AG04450 (cell line): ENCODE measurements at regions not wholly inside any gene's neighbourhood (a gene's known extent, or its start where the extent isn't known, plus 50 kb on each side); places are given as distances from the start of the nearest gene placed in this dataset.
"Not testable (repeated sequence)": the region's sequence is repeated elsewhere in the genome, so short reads cannot be mapped to it uniquely, and the experiment has no call there.

ENCODE experiments used
- CTCF ChIA-PET: fragments of 300-600, 350-600 bp; formaldehyde crosslinking; extraction: SDS; loops from one replicate; lab custom pipeline; 2022; ENCODE audit warnings: antibody characterized with exemption, inconsistent platforms; lab: Charles Lee
- POLR2A ChIA-PET: fragments of 350-600 bp; formaldehyde crosslinking; extraction: SDS; loops from one replicate; lab custom pipeline; 2021; ENCODE audit warnings: antibody characterized with exemption, inconsistent platforms; lab: Yijun Ruan, JAX
- DNase-seq: peaks from one replicate; pipeline ENCODE4 v3.0.0-alpha.2; 2011; ENCODE audit warnings: low read depth, low spot score
- H3K27ac ChIP-seq: one replicate; pipeline ENCODE4 v1.5.1; 2012; ENCODE audit warnings: low read depth, low read length, control low read depth
- H3K27me3 ChIP-seq: one replicate; pipeline ENCODE4 v1.6.0; 2012; ENCODE audit warnings: low read length; ENCODE audit not compliant: control insufficient read depth, insufficient read depth
- H3K4me3 ChIP-seq: 2 replicates; pipeline ENCODE4 v1.5.1; 2011; ENCODE audit warnings: mild to moderate bottlenecking, low read depth, low read length, control low read depth
- H3K9me3 ChIP-seq: 2 replicates; pipeline ENCODE4 v1.5.1; 2012; ENCODE audit warnings: low read length; ENCODE audit not compliant: control insufficient read depth, insufficient read depth
- CTCF ChIP-seq: IDR thresholded peaks from 2 replicates; pipeline ENCODE4 v1.5.1; 2011; ENCODE audit warnings: low read depth, low read length, control low read depth, inconsistent platforms

- no peak for DNase-seq
- CTCF ChIA-PET: no interaction called here
- peaks cover 34% of the 10 kb centered on the region; the same call in 1 of the 2 replicates for H3K9me3 ChIP-seq
- POLR2A ChIA-PET: no interaction called here
- no peak overlapping the region for H3K27ac ChIP-seq
- no peak for TF ChIP-seq CTCF
- no peaks in the 10 kb centered on the region for H3K27me3 ChIP-seq
- no peak overlapping the region for H3K4me3 ChIP-seq
These were observed 702.3 kb downstream of the TMEM121 start for GRCh38 chr14:106228541-106229158.

- no peak for DNase-seq
- H3K4me3 ChIP-seq: no peak overlapping the region
- CTCF ChIA-PET: no interaction called here
These were observed 703.7 kb downstream of the TMEM121 start for GRCh38 chr14:106230071-106230470.

GRCh38 chr14:106233191-106233590, 706.8 kb downstream of the TMEM121 start:
- H3K4me3 ChIP-seq, POLR2A ChIA-PET, CTCF ChIA-PET: not testable (repeated sequence)

More at GRCh38 chr14:106230071-106230470, 703.7 kb downstream of the TMEM121 start:
- Histone ChIP-seq H3K9me3 (peaks cover 42% of the 10 kb centered on the region), H3K27ac (no peak overlapping the region), H3K27me3 (no peaks in the 10 kb centered on the region)
- no peak for TF ChIP-seq CTCF
- POLR2A ChIA-PET: no interaction called here

GRCh38 chr14:106234525-106235254, 708.3 kb downstream of the TMEM121 start:
- H3K27me3 ChIP-seq, H3K4me3 ChIP-seq, CTCF ChIA-PET, DNase-seq, POLR2A ChIA-PET, H3K27ac ChIP-seq: not testable (repeated sequence)
- H3K9me3 ChIP-seq: peaks cover 29% of the 10 kb centered on the region

More at GRCh38 chr14:106233191-106233590, 706.8 kb downstream of the TMEM121 start:
- H3K27me3 ChIP-seq, H3K27ac ChIP-seq, DNase-seq: not testable (repeated sequence)
- peaks cover 36% of the 10 kb centered on the region for H3K9me3 ChIP-seq

- H3K27me3 ChIP-seq: no peaks in the 10 kb centered on the region
- H3K9me3 ChIP-seq: peaks cover 26% of the 10 kb centered on the region
- no peak overlapping the region for H3K27ac ChIP-seq
- H3K4me3 ChIP-seq: no peak overlapping the region
- ChIA-PET POLR2A (no interaction called here), CTCF (no interaction called here)
- no peak for TF ChIP-seq CTCF
- DNase-seq: no peak
These were observed 709.2 kb downstream of the TMEM121 start for GRCh38 chr14:106235356-106236159.
